SK-N-SH treated with all-trans-retinoic acid at 6 μM for 48 hours (cell line): ENCODE measurements at regions not wholly inside any gene's neighbourhood (a gene's known extent, or its start where the extent isn't known, plus 50 kb on each side); places are given as distances from the start of the nearest gene placed in this dataset.

Experiments
- GLIS3 ChIP-seq: fragments of 250-450 bp; sonication (Bioruptor Pico); IDR thresholded peaks from 2 replicates; pipeline ENCODE4 v1.5.0; 2020; ENCODE audit warnings: mild to moderate bottlenecking, moderate library complexity
- ISL1 ChIP-seq: fragments of 250-450 bp; sonication (Bioruptor Pico); IDR thresholded peaks from 2 replicates; pipeline ENCODE4 v2.1.2; 2022; ENCODE audit warnings: mild to moderate bottlenecking, moderate library complexity
- OSR1 ChIP-seq: fragments of 250-450 bp; sonication (Bioruptor Pico); IDR thresholded peaks from 2 replicates; pipeline ENCODE4 v1.8.0; 2022; ENCODE audit warnings: moderate library complexity, mild to moderate bottlenecking, inconsistent platforms
- PATZ1 ChIP-seq: fragments of 250-450 bp; sonication (Bioruptor Pico); IDR thresholded peaks from 2 replicates; pipeline ENCODE4 v1.8.0; 2020; ENCODE audit warnings: mild to moderate bottlenecking, moderate library complexity, borderline replicate concordance
- ZC3H10 ChIP-seq: fragments of 250-450 bp; sonication (Bioruptor Pico); IDR thresholded peaks from 2 replicates; pipeline ENCODE4 v1.5.1; 2021; ENCODE audit warnings: mild to moderate bottlenecking, moderate library complexity
- ZFP30 ChIP-seq: fragments of 450-650 bp; formaldehyde crosslinking; IDR thresholded peaks from 2 replicates; pipeline ENCODE4 v1.5.0; 2022; ENCODE audit warnings: mild to moderate bottlenecking, moderate library complexity

DNA sequence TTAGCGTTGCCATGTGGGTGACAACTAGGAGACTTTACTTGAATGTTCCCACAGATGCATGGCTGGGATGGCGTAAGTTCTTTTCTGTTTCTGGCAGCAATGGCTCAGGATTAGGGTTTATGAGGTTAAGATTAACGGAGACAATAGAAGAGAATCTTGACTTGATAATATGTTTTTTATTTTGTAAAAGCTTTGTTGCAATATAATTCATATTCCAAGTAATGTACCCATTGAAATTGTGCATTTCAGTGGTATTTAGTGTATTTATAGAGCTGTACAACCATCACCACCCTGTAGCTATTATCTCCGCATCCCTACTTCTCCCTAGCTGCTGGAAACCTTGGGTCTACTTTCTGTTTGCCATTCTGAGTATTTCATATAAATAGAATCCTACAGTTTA is 349.2 kb downstream of the UTRN start:
- no peak for TF ChIP-seq OSR1 (CRISPR knock-in tag)
- no peak for TF ChIP-seq ZFP30 (CRISPR knock-in tag)
- TF ChIP-seq PATZ1 (CRISPR knock-in tag), result no peak
- no peak for TF ChIP-seq GLIS3 (CRISPR knock-in tag)
- TF ChIP-seq ZC3H10 (CRISPR knock-in tag), result no peak
- TF ChIP-seq ISL1 (CRISPR knock-in tag), result no peak
